ENCODE measurements at regions not wholly inside any gene's neighbourhood (a gene's known extent, or its start where the extent isn't known, plus 50 kb on each side); places are given as distances from the start of the nearest gene placed in this dataset.

DNA sequence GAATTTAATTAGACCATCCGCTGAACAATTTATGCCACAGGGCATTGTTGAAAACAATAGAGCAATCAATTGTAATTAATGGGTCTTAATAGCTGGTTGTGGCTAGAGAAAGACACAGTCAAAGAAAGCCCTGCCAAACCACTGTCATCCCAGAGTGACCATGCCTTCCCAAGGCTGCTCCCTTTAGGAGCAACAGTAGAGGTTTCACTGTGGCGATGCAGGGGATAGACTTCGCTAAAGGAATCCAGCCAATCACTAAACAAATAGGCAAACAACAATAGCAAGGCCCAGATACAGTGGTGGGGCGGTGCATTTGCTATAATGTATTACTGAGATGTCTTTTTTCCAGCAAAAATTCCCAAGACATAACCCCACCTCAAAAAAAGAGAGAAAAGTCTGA, 87.8 kb upstream of the SLC27A6 start:
- Histone ChIP-seq H3K4me1 (ENCODE audit: insufficient read depth) (peaks cover 15% of the 10 kb centered on the region), H3K36me3 (ENCODE audit: insufficient read depth) (no peaks in the 10 kb centered on the region), H3K27ac (ENCODE audit: low read depth) (no peak overlapping the region), H4K20me1 (replicated peaks; ENCODE audit: insufficient read depth) (no peaks in the 10 kb centered on the region), H3K79me2 (replicated peaks; ENCODE audit: insufficient read depth) (no peaks in the 10 kb centered on the region), H2AFZ (0 out of 2 replicates have a peak overlapping the region, but pooled peaks have one; percentile 30), H3K4me3 (no peak overlapping the region), H3K27me3 (ENCODE audit: insufficient read depth) (no peaks in the 10 kb centered on the region), H3K9me2 (ENCODE audit: insufficient read depth) (no peaks in the 10 kb centered on the region), H3K4me2 (peak overlapping the region; percentile 61), H3F3A (replicated peaks; ENCODE audit: low read depth) (no peaks in the 10 kb centered on the region)
- no peaks in the 10 kb centered on the region for H3K36me3 Mint-ChIP-seq (ENCODE audit: low read depth)
- ATAC-seq (peak; percentile 77), DNase-seq (ENCODE audit: low spot score) (peak; percentile 21)
- no peaks in the 10 kb centered on the region for H3K9me3 Mint-ChIP-seq
- TF ChIP-seq ZNF114 (CRISPR knock-in tag; IDR thresholded peaks at IDR 0.05) (no peak), ZNF331 (CRISPR knock-in tag; IDR thresholded peaks at IDR 0.05; ENCODE audit: low read depth) (no peak), ETS1 (IDR thresholded peaks at IDR 0.05) (no peak), STAT1 (IDR thresholded peaks at IDR 0.05; ENCODE audit: unreplicated experiment) (no peak), REST (IDR thresholded peaks at IDR 0.05; ENCODE audit: unreplicated experiment) (no peak), CTCF (conservative IDR thresholded peaks at IDR 0.05; ENCODE audit: low read depth in 2 of 2) (no peak), POLR2AphosphoS5 (IDR thresholded peaks at IDR 0.05; ENCODE audit: low read depth) (no peak), CREB1 (CRISPR knock-in tag; IDR thresholded peaks at IDR 0.05; ENCODE audit: low read depth) (no peak), JUNB (IDR thresholded peaks at IDR 0.05; ENCODE audit: unreplicated experiment) (no peak), EZH2phosphoT487 (IDR thresholded peaks at IDR 0.05; ENCODE audit: unreplicated experiment) (no peak), ZNF462 (CRISPR knock-in tag; IDR thresholded peaks at IDR 0.05) (no peak), EZH2 (IDR thresholded peaks at IDR 0.05; ENCODE audit: low read depth, unreplicated experiment) (no peak), NANOG (IDR thresholded peaks at IDR 0.05; ENCODE audit: borderline replicate concordance) (no peak)
- H3K4me1 Mint-ChIP-seq = peaks cover 17% of the 10 kb centered on the region
- H3K27me3 Mint-ChIP-seq (ENCODE audit: insufficient read depth, low read depth, poor library complexity) = no peaks in the 10 kb centered on the region
- no peak overlapping the region for H3K27ac Mint-ChIP-seq
- H3K4me3 Mint-ChIP-seq = no peak overlapping the region

Measured in GM23338 (cell line).